Heart left ventricle (tissue), 16 donors: ENCODE measurements at regions not wholly inside any gene's neighbourhood (a gene's known extent, or its start where the extent isn't known, plus 50 kb on each side); places are given as distances from the start of the nearest gene placed in this dataset.

Experiments used
- ATAC-seq, 4 donors: fragments of 200-7000 bp; cut with Tn5 transposase; one replicate each; pipeline ENCODE4 v1.9.1; 2020 to 2022; ENCODE audit warnings: moderate library complexity in 4 of 4, mild to moderate bottlenecking in 3 of 4, moderate number of reproducible peaks in 1 of 4
- DNase-seq, 5 donors: peaks; one replicate each; pipeline ENCODE4 v3.0.0-alpha.2; 2020
- H3K27ac ChIP-seq, 12 donors: fragments of 200-600 bp; sonication (generic) in 4 of 12; one replicate each; pipeline versions ENCODE4 v1.5.0 to v1.8.0; 2016 to 2022; ENCODE audit warnings: mild to moderate bottlenecking in 2 of 12
- H3K27me3 ChIP-seq, 9 donors: fragments of 200-600 bp; sonication (generic) in 2 of 9; one replicate each; pipeline versions ENCODE4 v1.5.1 to v1.8.0; 2016 to 2022; ENCODE audit warnings: mild to moderate bottlenecking in 3 of 9
- H3K36me3 ChIP-seq, 9 donors: fragments of 200-600 bp; sonication (generic) in 2 of 9; one replicate each; pipeline versions ENCODE4 v1.5.0 to v1.8.0; 2018 to 2022; ENCODE audit warnings: mild to moderate bottlenecking in 2 of 9
- H3K4me1 ChIP-seq, 12 donors: fragments of 200-600 bp; sonication (generic) in 4 of 12; one replicate each; pipeline versions ENCODE4 v1.5.0 to v1.8.0; 2016 to 2022; ENCODE audit warnings: mild to moderate bottlenecking in 3 of 12
- H3K4me3 ChIP-seq, 12 donors: fragments of 200-600 bp; sonication (generic) in 4 of 12; one replicate each; pipeline versions ENCODE4 v1.5.0 to v1.8.0; 2017 to 2022; ENCODE audit warnings: mild to moderate bottlenecking in 9 of 12, moderate library complexity in 4 of 12
- H3K9me3 ChIP-seq, 12 donors: fragments of 200-600 bp; sonication (generic) in 4 of 12; one replicate each; pipeline versions ENCODE4 v1.5.0 to v1.8.0; 2016 to 2022; ENCODE audit warnings: mild to moderate bottlenecking in 1 of 12
- POLR2A ChIP-seq, 2 donors: fragments of 450-650 bp; IDR thresholded peaks; one replicate each; pipeline ENCODE4 v1.6.1; 2017; ENCODE audit warnings: antibody characterized with exemption in 2 of 2, mild to moderate bottlenecking in 2 of 2, moderate library complexity in 2 of 2
- WGBS, 4 donors: extraction: QIAGEN DNeasy Blood & Tissue Kit in 2 of 4; methylation state at CpG; one replicate each; pipeline versions ENCODE4 v1.1.5 to v1.1.7; 2013 to 2018; 5-methylcytosine and 5-hydroxymethylcytosine counted together
- intact Hi-C, 10 donors: fragments of 100-400 bp; cut with DNase I; formaldehyde crosslinking; loops; one replicate each; pipeline versions ENCODE4 v1.11.1 to v1.14.2; 2022
- TF ChIP-seq, protein P1 (sequence below), 12 donors: fragments of 200-600 bp; sonication (generic) in 4 of 12; IDR thresholded peaks; one replicate each; pipeline versions ENCODE4 v1.5.0 to v1.8.0; 2018 to 2022; ENCODE audit warnings: antibody characterized with exemption in 12 of 12, mild to moderate bottlenecking in 5 of 12
- donor health status: ischemic (EF 13 %, LVEDD 7.1; RV severe dilation, severe dysfunction).
- donor health status: healthy with polysubstance abuse.
- donor health status: DM: no; HTN: yes; CAD: no.
- donor health status: DM: no; HTN: no; CAD: no.
- donor health status: ischemic (EF 25% LVEDD 6.9; RV normal size, moderate dysfunction).
- donor health status: ischemic (EF 25% LVEDD 5.7; RV mildly dilated, moderate dysfunction).
- donor health status: healthy.
- donor health status: DM: yes; HTN: yes; CAD: no.
- donor health status: ischemic (EF 35%, LVEDD 5.7; RV mildly dilated, moderate dysfunction).
- donor health status: nonischemic (EF 11% LVEDD 7.7; RV severe dilation, severe dysfunction).
- donor health status: DM: yes; HTN: yes; CAD: no.
- donor health status: PGD.
- donor health status: ischemic (EF 29% LVEDD 5.4; RV normal size, mild dysfunction).
- donor health status: nonischemic (EF 23%, LVEDD 6.1; RV moderate dilation, normal function).

DNA sequence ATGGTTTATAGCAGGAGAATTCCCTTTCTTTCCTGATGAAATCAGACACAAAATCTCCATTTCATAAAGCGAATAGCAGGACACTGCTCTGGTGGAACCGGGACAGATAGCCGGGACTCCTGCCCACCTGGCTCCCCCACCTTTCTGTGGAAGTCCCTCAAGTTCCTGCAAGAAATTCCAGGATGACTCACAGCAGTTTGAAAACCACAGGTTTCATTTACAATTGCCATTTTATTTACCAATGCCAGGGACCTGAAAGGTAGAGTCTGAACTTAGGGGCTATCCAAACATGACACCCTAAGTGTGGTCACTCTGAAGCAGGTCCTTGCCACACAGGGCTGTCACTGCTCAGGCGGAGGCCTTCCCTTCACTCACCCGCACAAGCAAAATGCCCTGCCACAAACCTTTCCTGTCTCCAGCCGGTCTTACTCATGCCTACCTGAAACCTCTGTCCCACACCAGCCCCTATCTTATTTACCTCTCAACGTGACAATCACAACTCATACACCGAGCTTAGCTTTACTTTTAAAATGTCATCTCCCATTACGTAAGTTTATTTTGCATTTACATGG lies 63.3 kb upstream of the TAF1L start:
- 83 to 86% (median 84%) methylated on average over 9 of the region's 9 CpGs for WGBS, 4 donors

DNA sequence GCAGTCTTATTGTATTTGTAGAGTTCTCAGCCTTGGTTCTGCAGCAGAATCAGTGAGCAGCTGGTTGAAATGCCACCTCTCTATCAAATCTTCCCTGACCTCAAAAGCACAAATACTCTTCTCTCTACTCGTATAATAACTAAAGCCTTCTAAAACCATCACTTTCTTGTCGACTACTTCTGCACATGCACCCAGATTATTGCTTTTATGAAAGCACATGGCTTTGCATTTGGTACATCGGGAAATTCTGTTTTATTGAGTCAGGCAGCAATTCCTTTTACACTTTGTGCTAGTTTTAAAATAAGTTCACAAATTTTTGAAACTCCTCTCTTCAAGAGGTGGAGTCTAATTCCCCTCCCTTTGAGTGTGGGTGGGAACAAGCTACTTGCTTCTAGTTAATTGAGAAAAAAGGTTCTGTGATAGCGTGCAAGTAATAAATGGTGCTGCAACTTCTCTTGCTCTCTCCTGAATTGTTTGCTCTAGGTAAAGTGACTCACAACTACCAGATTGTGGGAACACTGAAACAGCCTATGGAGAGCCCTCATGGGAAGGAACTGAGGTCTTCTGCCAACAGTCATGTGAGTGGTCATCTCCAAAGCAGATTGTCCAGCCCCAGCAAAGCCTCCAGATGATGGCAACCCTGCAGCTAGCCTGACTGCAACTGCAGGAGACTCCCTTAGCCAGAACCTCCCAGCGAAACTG lies 66.0 kb upstream of the TAF1L start:
- Histone ChIP-seq H3K27ac (no peak overlapping the region), H3K4me3 (no peak overlapping the region), H3K27me3 (peaks cover 0 to 9% (median 0%) of the 10 kb centered on the region in 9 donors), H3K4me1 (no peaks in the 10 kb centered on the region), H3K9me3 (no peaks in the 10 kb centered on the region), H3K36me3 (no peaks in the 10 kb centered on the region)
- TF ChIP-seq POLR2A (IDR thresholded peaks at IDR 0.05) = no peak
- TF ChIP-seq, protein P1, sequence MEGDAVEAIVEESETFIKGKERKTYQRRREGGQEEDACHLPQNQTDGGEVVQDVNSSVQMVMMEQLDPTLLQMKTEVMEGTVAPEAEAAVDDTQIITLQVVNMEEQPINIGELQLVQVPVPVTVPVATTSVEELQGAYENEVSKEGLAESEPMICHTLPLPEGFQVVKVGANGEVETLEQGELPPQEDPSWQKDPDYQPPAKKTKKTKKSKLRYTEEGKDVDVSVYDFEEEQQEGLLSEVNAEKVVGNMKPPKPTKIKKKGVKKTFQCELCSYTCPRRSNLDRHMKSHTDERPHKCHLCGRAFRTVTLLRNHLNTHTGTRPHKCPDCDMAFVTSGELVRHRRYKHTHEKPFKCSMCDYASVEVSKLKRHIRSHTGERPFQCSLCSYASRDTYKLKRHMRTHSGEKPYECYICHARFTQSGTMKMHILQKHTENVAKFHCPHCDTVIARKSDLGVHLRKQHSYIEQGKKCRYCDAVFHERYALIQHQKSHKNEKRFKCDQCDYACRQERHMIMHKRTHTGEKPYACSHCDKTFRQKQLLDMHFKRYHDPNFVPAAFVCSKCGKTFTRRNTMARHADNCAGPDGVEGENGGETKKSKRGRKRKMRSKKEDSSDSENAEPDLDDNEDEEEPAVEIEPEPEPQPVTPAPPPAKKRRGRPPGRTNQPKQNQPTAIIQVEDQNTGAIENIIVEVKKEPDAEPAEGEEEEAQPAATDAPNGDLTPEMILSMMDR (IDR thresholded peaks at IDR 0.05) = no peak
- intact Hi-C loops = loop anchor here in 2 of 10 donors (10.0 kb wide), 2 partner anchors 47 to 67 kb away; partner anchors contain the start of gene TAF1L (in 1 of the 2)
- ATAC-seq (no peak), DNase-seq (no peak)
- 71 to 81% (median 79%) methylated on average over 5 of the region's 5 CpGs for WGBS, 4 donors

More for the DNA sequence above, 63.3 kb upstream of the TAF1L start:
- Histone ChIP-seq H3K9me3 (no peaks in the 10 kb centered on the region), H3K4me3 (no peak overlapping the region), H3K36me3 (no peaks in the 10 kb centered on the region), H3K4me1 (no peaks in the 10 kb centered on the region), H3K27ac (no peak overlapping the region), H3K27me3 (peaks cover 0 to 9% (median 0%) of the 10 kb centered on the region in 9 donors)
- ATAC-seq (no peak), DNase-seq (no peak)
- TF ChIP-seq, protein P1 (IDR thresholded peaks at IDR 0.05) = no peak
- TF ChIP-seq POLR2A (IDR thresholded peaks at IDR 0.05) = no peak
- intact Hi-C loops = no loop called here

- no peaks in the 10 kb centered on the region for H3K4me1 ChIP-seq
- H3K27ac ChIP-seq = no peak overlapping the region
- ATAC-seq = no peak
- no peaks in the 10 kb centered on the region for H3K36me3 ChIP-seq
- peaks cover 0 to 4% (median 0%) of the 10 kb centered on the region in 9 donors for H3K27me3 ChIP-seq
- 34 to 42% (median 35%) methylated on average over 2 of the region's 2 CpGs for WGBS, 4 donors
- intact Hi-C loops = loop anchor here in 2 of 10 donors (10.0 kb wide), 2 partner anchors 49 to 69 kb away; partner anchors contain the start of gene TAF1L (in 1 of the 2)
- TF ChIP-seq, protein P1 (IDR thresholded peaks at IDR 0.05) = no peak
- no peak for TF ChIP-seq POLR2A (IDR thresholded peaks at IDR 0.05)
- H3K4me3 ChIP-seq = no peak overlapping the region
- no peak for DNase-seq
- H3K9me3 ChIP-seq = no peaks in the 10 kb centered on the region
Observed at GRCh38 chr9:32703635-32704034, 68.2 kb upstream of the TAF1L start.

GRCh38 chr9:32704343-32704742 lies 68.9 kb upstream of the TAF1L start:
- H3K27me3 ChIP-seq = no peaks in the 10 kb centered on the region
- no peak overlapping the region for H3K4me3 ChIP-seq
- ATAC-seq (no peak), DNase-seq (no peak)
- 24 to 44% (median 28%) methylated on average over 2 of the region's 2 CpGs for WGBS, 4 donors
- TF ChIP-seq, protein P1 (IDR thresholded peaks at IDR 0.05) = no peak
- no peak for TF ChIP-seq POLR2A (IDR thresholded peaks at IDR 0.05)
- H3K36me3 ChIP-seq = no peaks in the 10 kb centered on the region
- H3K4me1 ChIP-seq = no peaks in the 10 kb centered on the region
- intact Hi-C loops = loop anchor here in 2 of 10 donors (10.0 kb wide), 2 partner anchors 50 to 70 kb away; partner anchors contain the start of gene TAF1L (in 1 of the 2)
- no peaks in the 10 kb centered on the region for H3K9me3 ChIP-seq
- no peak overlapping the region for H3K27ac ChIP-seq
